Motor neuron (in vitro differentiated cells): ENCODE measurements at regions not wholly inside any gene's neighbourhood (a gene's known extent, or its start where the extent isn't known, plus 50 kb on each side); places are given as distances from the start of the nearest gene placed in this dataset.

Experiments used
- ATAC-seq, 8 experiments: fragments of 200-7000 bp; cut with Tn5 transposase; replicated peaks in 6 of 8; 2 replicates each; pipeline ENCODE4 v1.8.0; 2021; ENCODE audit warnings: mild to moderate bottlenecking in 8 of 8, moderate library complexity in 8 of 8
- H3K27ac ChIP-seq, 2 donors: fragments of 250-450 bp; sonication (Bioruptor Pico); 2 replicates each; pipeline ENCODE4 v1.9.0; 2021; ENCODE audit warnings: antibody characterized with exemption in 2 of 2, mild to moderate bottlenecking in 2 of 2, moderate library complexity in 1 of 2
- H3K4me1 ChIP-seq, 2 donors: fragments of 250-450 bp; sonication (Bioruptor Pico); replicated peaks in 1 of 2; 2 replicates each; pipeline ENCODE4 v1.6.1; 2021; ENCODE audit warnings: antibody characterized with exemption in 2 of 2, mild to moderate bottlenecking in 2 of 2, moderate library complexity in 1 of 2
- H3K4me3 ChIP-seq, 5 donors: fragments of 250-450 bp; sonication (Bioruptor Pico); 2 replicates each; pipeline ENCODE4 v1.9.0; 2021; ENCODE audit warnings: antibody characterized with exemption in 5 of 5, mild to moderate bottlenecking in 5 of 5, moderate library complexity in 4 of 5
- WGBS, 10 experiments: fragments of 450-650 bp; shearing (Covaris generic); methylation state at CpG; one replicate each; pipeline ENCODE4 v1.0.0; 2022; 5-methylcytosine and 5-hydroxymethylcytosine counted together
- in situ Hi-C, 9 experiments: fragments of 400-800 bp; cut with MboI; loops; one replicate each; pipeline ENCODE4 v1.15.0; 2021; ENCODE audit warnings: low sequenced_read_pairs in 9 of 9, low pct_unique_long_range_greater_than_20kb in 2 of 9; ENCODE audit not compliant: unreplicated experiment in 9 of 9

DNA sequence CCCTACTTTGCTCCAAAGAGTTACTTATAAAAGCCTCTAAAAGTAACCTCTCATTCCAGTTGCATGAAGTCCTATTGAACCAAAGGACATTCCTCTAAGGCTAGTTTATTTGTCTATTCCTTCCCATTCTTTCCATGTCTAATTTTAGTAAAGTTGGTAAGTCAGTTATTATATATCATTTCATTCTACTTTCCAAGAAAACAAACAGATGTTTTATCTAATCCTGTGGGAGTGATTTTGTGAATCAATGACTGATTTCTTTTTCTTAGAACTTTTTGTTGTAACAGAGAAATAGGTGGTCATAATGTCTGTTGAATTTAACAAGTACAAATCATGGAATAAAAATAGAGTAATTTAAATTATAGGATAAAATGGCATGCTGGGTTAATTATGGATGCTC is 286.3 kb downstream of the FSIP2 start:
- Histone ChIP-seq H3K4me1 (no peaks in the 10 kb centered on the region), H3K4me3 (no peak overlapping the region), H3K27ac (no peak overlapping the region)
- in situ Hi-C loops = no loop called here
- ATAC-seq = no peak

GRCh38 chr2:186027922-186028321 is 289.3 kb downstream of the FSIP2 start:
- no peak overlapping the region for H3K27ac ChIP-seq
- no peak for ATAC-seq
- in situ Hi-C loops = no loop called here

GRCh38 chr2:186031229-186031628 is 292.6 kb downstream of the FSIP2 start:
- Histone ChIP-seq H3K4me1 (no peaks in the 10 kb centered on the region), H3K27ac (no peak overlapping the region), H3K4me3 (no peak overlapping the region)
- WGBS, 10 experiments = 50 to 100% (median 100%) methylated on average over 1 of the region's 1 CpG; no CpG with 5 or more reads in 5 of the 10 experiments
- ATAC-seq = no peak
- in situ Hi-C loops = no loop called here

More at GRCh38 chr2:186027922-186028321, 289.3 kb downstream of the FSIP2 start:
- H3K4me1 ChIP-seq = no peaks in the 10 kb centered on the region
- no peak overlapping the region for H3K4me3 ChIP-seq
- 70 to 100% (median 94%) methylated on average over 1 to 2 of the region's 2 CpGs; no CpG with 5 or more reads in 2 of the 10 experiments for WGBS, 10 experiments

DNA sequence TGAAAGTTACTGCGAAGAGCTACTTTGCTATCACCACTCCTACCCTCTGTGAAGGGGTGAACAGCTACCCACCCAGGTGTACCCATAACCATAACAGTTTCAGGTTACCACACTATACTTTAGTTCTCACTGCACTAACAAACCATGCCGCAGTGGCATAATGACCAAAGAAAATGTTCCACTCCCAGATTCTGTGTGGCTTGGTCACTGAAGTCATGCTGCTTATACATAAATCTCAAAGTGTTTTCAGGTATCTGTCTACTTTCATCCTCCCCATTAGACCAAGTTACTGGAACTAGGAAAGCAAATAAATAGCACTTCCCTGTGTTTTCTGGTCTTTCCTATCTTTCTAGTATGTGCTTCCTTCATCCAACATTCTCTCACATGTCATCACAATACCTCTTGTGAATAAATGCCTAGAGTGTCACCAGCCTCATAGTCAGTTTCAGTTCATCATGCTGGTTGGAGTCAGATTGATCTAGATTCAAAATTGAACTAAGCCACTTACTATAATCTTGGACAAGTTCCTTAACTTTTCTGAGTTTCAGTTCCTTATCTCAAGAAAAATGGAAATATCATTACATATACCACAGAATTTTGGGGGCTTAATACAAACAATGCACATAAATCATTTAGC is 293.6 kb downstream of the FSIP2 start:
- Histone ChIP-seq H3K4me3 (no peak overlapping the region), H3K27ac (no peak overlapping the region), H3K4me1 (no peaks in the 10 kb centered on the region)
- in situ Hi-C loops = no loop called here
- 90 to 100% (median 97%) methylated on average over 1 to 2 of the region's 2 CpGs; no CpG with 5 or more reads in 4 of the 10 experiments for WGBS, 10 experiments
- peak in 1 of 8 experiments; percentile 66 for ATAC-seq

DNA sequence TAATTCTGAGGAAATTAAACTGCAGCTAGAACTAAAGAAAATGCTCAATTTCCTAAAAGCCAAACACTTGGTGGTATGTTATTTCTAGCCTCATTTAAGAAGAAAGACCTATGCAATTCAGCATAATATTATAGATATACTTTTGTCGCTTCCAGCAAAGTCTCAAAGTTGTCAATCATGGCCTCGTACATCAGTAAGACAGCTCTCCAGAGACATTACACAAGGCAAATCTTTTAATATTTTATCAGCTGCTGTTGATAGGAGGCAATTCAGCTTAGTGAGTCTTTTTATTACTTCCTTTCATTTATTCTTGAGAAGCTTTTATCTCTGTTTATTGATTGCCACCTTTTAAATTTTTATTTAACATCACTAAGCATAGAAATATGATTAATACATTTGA is 294.3 kb downstream of the FSIP2 start:
- no peak overlapping the region for H3K27ac ChIP-seq
- WGBS, 10 experiments = 69 to 100% (median 95%) methylated on average over 1 to 2 of the region's 2 CpGs; no CpG with 5 or more reads in 1 of the 10 experiments
- H3K4me3 ChIP-seq = no peak overlapping the region
- no peak for ATAC-seq
- H3K4me1 ChIP-seq = no peaks in the 10 kb centered on the region
- in situ Hi-C loops = no loop called here

- H3K4me1 ChIP-seq = no peaks in the 10 kb centered on the region
- H3K27ac ChIP-seq = no peak overlapping the region
- 47 to 100% (median 92%) methylated on average over 1 to 4 of the region's 4 CpGs; no CpG with 5 or more reads in 1 of the 10 experiments for WGBS, 10 experiments
- ATAC-seq = no peak
- no peak overlapping the region for H3K4me3 ChIP-seq
- in situ Hi-C loops = no loop called here
Observed at GRCh38 chr2:186033541-186033940, 294.9 kb downstream of the FSIP2 start.

- in situ Hi-C loops = no loop called here
- Histone ChIP-seq H3K4me1 (no peaks in the 10 kb centered on the region), H3K4me3 (no peak overlapping the region), H3K27ac (no peak overlapping the region)
- peak in 1 of 8 experiments; percentile 18 for ATAC-seq
- 50 to 100% (median 75%) methylated on average over 1 to 2 of the region's 2 CpGs; no CpG with 5 or more reads in 1 of the 10 experiments for WGBS, 10 experiments
Observed at GRCh38 chr2:186036862-186037449, 298.4 kb downstream of the FSIP2 start.

GRCh38 chr2:186042207-186043028 is 303.8 kb downstream of the FSIP2 start:
- Histone ChIP-seq H3K27ac (no peak overlapping the region), H3K4me1 (peaks cover 0 to 6% of the 10 kb centered on the region in 2 donors), H3K4me3 (no peak overlapping the region)
- in situ Hi-C loops = no loop called here
- no peak for ATAC-seq
- WGBS, 10 experiments = 0 to 100% (median 33%) methylated on average over 1 to 3 of the region's 5 CpGs; no CpG with 5 or more reads in 3 of the 10 experiments

GRCh38 chr2:186044761-186045160 is 306.2 kb downstream of the FSIP2 start:
- ATAC-seq = peak in 2 of 8 experiments; percentile 36 to 43
- no peak overlapping the region for H3K4me3 ChIP-seq
- 0 to 100% (median 80%) methylated on average over 1 to 2 of the region's 2 CpGs; no CpG with 5 or more reads in 1 of the 10 experiments for WGBS, 10 experiments
- H3K4me1 ChIP-seq = peaks cover 0 to 6% of the 10 kb centered on the region in 2 donors
- H3K27ac ChIP-seq = no peak overlapping the region
- in situ Hi-C loops = no loop called here

DNA sequence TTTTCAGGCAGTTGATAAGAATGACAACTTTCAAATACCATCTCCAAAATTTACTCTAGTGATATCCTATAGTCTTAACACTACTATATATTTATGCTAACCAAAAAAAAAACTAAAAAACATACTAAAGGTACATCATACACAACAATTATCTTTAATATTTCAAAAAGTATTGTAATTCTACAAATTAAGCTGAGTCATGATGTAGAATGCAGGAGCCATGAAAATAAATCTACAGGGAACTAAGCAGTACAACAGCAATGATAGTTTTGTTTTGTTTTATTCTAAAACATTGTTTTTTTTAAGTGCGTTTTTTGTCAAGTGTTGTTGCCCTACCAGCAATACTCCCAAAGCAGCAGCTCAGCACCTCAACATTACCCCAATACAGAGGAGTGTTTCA is 314.3 kb downstream of the FSIP2 start:
- ATAC-seq = no peak
- 67 to 100% (median 96%) methylated on average over 1 of the region's 1 CpG; no CpG with 5 or more reads in 2 of the 10 experiments for WGBS, 10 experiments
- in situ Hi-C loops = no loop called here
- Histone ChIP-seq H3K4me3 (no peak overlapping the region), H3K27ac (no peak overlapping the region), H3K4me1 (no peaks in the 10 kb centered on the region)

- in situ Hi-C loops = no loop called here
- Histone ChIP-seq H3K4me3 (no peak overlapping the region), H3K4me1 (peaks cover 7 to 28% of the 10 kb centered on the region in 2 donors), H3K27ac (peak overlapping the region in 1 of 2 donors; percentile 13)
- ATAC-seq = peak in 5 of 8 experiments; percentile 34 to 78 (median 60)
- 39 to 95% (median 81%) methylated on average over 1 to 3 of the region's 3 CpGs; no CpG with 5 or more reads in 1 of the 10 experiments for WGBS, 10 experiments
Observed at GRCh38 chr2:186058614-186059013, 320.0 kb downstream of the FSIP2 start.

- 0 to 86% (median 49%) methylated on average over 1 of the region's 1 CpG; no CpG with 5 or more reads in 6 of the 10 experiments for WGBS, 10 experiments
- Histone ChIP-seq H3K4me1 (peaks cover 7 to 28% of the 10 kb centered on the region in 2 donors), H3K4me3 (no peak overlapping the region), H3K27ac (peak overlapping the region in 1 of 2 donors; percentile 13)
- in situ Hi-C loops = no loop called here
- peak in 5 of 8 experiments; percentile 42 to 70 (median 51) for ATAC-seq
Observed at GRCh38 chr2:186059096-186059495, 320.5 kb downstream of the FSIP2 start.
